ENCODE measurements at regions not wholly inside any gene's neighbourhood (a gene's known extent, or its start where the extent isn't known, plus 50 kb on each side); places are given as distances from the start of the nearest gene placed in this dataset.

DNA sequence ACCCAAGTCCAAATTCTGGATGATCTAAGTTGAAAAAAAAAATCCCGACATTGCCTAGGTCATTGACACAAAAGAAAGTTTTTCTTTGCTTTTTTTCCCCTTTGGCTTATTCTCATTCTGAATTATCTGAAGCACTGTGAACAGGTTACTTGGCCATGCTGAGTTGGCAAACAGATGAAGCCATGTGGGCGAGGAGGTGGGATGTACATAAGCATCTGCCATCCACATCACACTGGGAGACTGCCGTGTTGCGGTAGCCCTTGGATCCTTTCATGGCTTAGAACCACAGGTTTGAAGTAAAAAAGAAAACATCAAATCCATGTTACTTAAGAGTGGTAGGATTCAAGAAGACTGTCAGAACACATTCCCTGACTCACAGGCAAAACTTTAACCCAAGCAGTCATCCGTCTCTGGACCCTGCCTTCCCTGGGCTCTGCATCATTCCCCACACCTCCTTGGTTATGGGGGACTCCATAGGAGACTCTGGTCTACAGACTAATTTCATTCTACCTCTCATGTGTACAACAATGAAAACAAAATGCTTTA, 242.5 kb upstream of the SERP2 start:
- TF ChIP-seq, protein P1, sequence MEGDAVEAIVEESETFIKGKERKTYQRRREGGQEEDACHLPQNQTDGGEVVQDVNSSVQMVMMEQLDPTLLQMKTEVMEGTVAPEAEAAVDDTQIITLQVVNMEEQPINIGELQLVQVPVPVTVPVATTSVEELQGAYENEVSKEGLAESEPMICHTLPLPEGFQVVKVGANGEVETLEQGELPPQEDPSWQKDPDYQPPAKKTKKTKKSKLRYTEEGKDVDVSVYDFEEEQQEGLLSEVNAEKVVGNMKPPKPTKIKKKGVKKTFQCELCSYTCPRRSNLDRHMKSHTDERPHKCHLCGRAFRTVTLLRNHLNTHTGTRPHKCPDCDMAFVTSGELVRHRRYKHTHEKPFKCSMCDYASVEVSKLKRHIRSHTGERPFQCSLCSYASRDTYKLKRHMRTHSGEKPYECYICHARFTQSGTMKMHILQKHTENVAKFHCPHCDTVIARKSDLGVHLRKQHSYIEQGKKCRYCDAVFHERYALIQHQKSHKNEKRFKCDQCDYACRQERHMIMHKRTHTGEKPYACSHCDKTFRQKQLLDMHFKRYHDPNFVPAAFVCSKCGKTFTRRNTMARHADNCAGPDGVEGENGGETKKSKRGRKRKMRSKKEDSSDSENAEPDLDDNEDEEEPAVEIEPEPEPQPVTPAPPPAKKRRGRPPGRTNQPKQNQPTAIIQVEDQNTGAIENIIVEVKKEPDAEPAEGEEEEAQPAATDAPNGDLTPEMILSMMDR (IDR thresholded peaks at IDR 0.05) = no peak

DNA sequence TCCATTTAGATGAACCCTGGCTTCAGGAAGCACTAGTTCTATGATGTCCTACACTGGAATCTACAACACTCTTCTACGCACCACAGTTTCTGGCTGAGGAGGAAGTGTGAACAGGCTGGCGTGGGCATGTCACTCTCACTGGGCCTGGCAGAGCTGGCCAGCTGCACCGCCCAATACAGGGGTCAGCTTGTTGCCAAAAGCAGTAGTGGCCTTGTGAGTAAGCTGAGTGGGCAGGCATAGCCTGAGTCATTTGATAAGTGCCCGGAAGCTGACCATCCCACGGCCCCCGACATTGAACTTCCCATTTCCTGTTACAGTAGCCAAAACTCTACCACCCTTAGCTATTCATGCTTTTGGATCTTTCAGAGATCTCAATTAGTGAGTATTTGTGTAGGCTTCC, 240.9 kb upstream of the SERP2 start:
- TF ChIP-seq, protein P1 (IDR thresholded peaks at IDR 0.05) = no peak

DNA sequence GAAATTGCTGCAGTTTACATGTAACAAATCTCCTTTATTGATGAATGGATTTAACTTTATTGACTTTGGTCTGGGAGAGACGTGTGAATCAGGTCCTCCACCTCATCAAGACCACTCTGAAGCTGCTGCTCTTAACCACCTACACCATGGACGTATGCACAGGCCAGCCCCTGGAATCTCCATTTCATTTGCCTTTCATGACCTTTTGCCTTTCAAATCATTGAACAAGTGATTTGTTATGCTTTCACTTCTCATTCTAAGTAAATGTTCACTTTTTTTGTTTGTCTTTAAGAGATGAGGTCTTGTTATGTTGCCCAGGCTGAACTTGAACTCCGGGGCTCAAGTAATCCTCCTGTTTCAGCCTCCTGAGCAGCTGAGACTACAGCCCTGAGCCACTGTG, 240.0 kb upstream of the SERP2 start:
- TF ChIP-seq, protein P1 (IDR thresholded peaks at IDR 0.05) = no peak

DNA sequence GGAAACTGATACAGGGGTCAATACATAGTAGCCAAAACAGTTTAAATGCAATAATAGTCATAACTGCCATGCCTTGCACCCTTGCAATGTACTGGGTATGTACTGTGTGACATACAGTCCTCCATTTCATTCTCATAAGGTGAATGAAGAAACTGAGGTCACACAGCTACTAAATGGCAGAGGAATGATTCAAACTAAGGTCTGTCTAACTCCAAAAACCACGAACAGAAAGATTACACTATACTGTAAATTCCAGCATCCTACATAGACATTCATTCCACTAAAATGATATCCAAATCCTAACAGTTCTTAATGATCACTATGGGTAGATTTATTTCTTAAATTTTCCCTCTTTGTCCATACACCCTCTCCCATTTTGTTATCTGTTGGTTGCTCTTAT, 238.1 kb upstream of the SERP2 start:
- TF ChIP-seq, protein P1 (IDR thresholded peaks at IDR 0.05) = no peak

DNA sequence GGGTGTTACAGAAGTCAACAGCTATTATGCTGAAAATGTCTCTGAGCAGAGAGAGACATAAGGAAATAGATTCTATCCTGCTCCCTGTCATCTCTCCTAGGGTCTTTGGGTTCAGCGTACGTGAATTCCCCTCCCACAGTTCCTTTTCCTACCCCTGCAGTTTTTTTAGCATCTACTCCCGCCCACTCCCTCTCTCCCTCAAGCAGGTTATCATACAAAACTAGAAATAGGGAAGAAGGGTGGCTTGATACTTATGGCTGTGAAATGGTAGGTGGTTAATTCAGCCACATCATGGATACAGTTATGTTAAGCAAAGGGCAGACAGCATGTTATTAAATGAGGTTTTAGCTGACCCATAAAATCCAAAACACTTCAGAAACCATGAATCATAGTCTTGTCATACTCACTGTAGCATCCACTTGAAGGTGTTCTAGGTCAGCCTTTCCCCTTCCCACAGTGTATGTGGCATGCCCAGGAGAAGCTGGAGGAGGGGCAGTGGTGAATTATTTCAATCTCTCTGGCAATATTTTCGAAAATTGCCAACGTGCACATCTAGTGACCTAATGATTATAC, 236.8 kb upstream of the SERP2 start:
- TF ChIP-seq, protein P1 (IDR thresholded peaks at IDR 0.05) = no peak

DNA sequence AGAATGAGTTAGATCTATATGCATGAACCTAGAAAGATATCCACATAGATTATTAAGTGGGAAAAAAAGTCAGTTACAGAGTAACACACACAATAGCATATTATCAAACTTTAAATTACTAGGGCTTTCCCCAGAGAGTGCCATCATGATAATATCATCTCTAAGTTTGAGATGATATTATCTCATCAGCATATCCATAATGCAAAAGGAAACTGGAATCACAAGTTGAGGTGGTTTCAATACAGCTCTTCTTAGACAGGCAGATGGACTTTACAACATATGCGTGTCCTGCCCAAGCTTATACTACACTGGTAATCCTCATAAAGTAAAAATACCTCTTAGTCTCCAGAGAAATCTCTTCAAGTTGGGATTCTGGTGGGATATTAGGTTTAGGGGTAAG, 236.2 kb upstream of the SERP2 start:
- TF ChIP-seq, protein P1 (IDR thresholded peaks at IDR 0.05) = no peak

DNA sequence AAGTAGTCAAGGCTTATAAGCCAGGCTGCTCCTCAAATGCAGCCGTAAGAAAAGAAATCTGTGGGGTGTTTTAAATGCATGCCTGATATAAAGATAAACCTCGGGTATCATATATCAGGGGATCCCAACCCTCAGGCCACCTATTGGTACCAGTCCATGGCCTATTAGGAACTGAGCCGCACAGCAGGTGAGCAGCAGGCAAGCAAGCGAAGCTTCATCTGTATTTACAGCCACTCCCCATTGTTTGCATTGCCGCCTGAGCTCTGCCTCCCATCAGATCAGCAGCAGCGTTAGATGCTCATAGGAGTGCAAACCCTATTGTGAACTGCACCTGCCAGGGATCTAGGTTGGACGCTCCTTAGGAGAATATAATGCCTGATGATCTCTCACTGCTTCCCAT, 233.5 kb upstream of the SERP2 start:
- TF ChIP-seq, protein P1 (IDR thresholded peaks at IDR 0.05) = no peak

Data from LNCAP (cell line).